GM18505 (cell line): ENCODE measurements at regions not wholly inside any gene's neighbourhood (a gene's known extent, or its start where the extent isn't known, plus 50 kb on each side); places are given as distances from the start of the nearest gene placed in this dataset.

Experiments
- ATAC-seq: cut with Tn5 transposase; IDR thresholded peaks from one replicate; pipeline ENCODE4 v1.9.1; 2021; ENCODE audit not compliant: unreplicated experiment
- POLR2A ChIP-seq: IDR thresholded peaks from 4 replicates; pipeline ENCODE4 v1.6.1; 2011; ENCODE audit warnings: borderline replicate concordance; ENCODE audit not compliant: insufficient read depth, insufficient read length; ENCODE audit errors: extremely low read depth

- TF ChIP-seq POLR2A, result no peak
- ATAC-seq, result no peak
Measured at GRCh38 chr2:204064119-204064518, 127.6 kb downstream of the ICOS start.

DNA sequence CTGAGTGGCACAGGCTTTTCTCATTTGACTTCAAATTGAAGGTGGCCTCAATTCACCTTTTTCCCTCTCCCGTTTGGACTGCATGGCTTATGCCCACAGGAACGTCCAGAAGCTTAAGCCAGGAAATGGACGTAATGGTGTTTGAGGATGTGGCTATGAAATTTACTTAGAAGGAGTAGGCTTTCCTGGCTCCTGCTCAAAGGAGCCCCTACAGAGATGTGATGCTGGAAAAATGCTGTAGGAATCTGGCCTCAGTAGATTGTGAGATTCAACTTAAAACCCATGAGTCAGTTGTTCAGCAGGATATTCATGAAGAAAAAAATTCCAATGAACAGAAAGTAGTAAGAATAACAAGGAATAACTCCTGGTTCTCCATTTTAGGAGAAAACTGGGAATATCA, 129.0 kb downstream of the ICOS start:
- TF ChIP-seq POLR2A, result no peak
- no peak for ATAC-seq

- no peak for ATAC-seq
- TF ChIP-seq POLR2A, result no peak
Measured at GRCh38 chr2:204066051-204066450, 129.5 kb downstream of the ICOS start.

DNA sequence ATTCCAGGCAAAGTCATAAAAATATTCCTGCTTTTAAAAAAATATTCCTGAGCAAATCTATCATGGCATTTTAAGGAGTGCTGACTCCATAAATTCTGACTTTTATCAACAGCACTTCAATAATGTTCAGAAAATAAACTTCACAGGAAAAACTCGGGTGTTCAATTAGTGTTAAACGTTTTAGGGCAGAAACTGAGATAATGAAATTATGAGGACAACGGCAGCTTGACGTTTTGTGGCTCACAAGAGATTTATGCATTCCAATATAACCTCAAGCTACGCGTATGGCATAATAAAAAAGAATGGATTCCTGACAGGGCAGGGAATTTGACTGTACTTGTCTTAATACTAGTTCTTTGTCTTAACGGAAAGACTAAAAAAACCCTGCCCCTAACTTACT, 133.2 kb downstream of the ICOS start:
- no peak for TF ChIP-seq POLR2A
- ATAC-seq, result no peak

- no peak for TF ChIP-seq POLR2A
- no peak for ATAC-seq
Measured at GRCh38 chr2:204072443-204073324, 136.1 kb downstream of the ICOS start.

GRCh38 chr2:204074456-204074855, 137.9 kb downstream of the ICOS start:
- TF ChIP-seq POLR2A, result no peak

DNA sequence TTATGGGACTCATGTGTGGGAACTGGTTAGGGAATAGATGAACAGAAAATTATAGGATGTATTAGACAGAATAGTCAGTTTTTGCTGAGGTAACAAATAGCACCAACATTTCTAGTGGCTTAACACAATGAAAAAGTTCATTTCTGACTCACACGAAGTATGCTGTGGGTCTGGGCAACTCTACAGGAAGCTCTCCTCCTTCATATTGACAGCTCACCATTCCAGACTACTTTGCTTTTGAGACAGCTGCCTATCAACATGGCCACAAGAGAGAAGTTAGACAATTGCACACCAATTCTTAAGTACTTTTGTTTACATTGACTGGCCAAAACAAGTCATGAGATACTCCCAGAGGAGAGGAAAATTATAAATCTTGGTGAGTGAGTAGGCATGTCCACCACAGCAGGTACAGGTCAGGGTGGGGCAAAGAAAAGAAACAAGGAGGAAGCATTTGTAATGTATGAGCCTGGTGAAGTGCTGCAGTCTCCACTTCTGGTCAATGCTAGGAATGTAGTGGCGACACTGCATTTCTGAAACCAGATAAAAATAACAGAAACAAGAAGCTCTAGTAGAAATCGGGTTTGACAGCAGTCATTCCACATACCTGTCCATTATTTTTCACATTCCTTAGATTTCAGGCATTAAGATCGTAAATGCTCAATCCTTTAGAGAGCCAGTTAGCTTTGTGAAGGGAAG, 141.6 kb downstream of the ICOS start:
- TF ChIP-seq POLR2A, result no peak
- ATAC-seq, result no peak

More at GRCh38 chr2:204074456-204074855, 137.9 kb downstream of the ICOS start:
- ATAC-seq, result no peak

DNA sequence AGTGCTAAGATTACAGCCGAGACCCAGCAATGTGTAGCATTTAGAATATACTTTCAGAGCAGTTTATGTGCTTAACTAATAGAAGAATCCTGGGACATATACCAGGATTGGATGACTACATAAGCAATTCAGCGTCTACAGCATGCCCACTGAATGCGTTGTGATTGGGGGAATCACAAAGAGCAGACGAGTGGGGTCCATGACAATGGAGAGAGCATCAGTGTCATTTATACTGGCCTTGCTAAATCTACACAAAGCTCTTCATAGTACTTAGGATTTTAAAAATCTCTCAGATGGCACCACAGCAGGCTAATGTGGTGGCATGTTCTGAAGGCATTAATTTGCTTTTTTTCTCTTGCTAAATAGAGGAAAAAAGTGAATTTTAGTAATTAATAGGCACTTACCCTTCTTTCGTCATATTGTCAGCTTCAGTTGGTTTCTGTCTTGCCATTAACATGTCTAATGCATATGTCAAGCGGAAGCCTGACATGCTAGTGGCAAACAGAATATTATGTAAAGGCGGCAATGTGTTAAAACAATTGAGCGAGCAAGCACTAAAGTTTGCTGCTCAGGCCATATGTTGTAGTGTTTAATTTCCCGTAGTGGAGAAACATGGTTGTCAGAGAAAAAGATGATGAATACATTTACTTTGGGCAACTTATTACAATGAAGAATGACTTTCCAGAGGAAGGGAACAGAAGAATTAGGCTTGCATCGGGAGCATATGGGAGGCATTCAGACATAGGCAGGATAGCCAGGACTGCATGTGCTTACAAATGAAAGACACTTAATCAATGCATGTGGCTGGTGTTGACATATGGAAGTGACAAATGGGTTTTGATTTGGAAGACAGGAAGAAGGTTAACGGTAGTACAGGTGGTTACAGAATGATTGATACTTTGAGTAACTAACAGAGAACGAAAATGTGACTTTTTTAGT, 145.2 kb downstream of the ICOS start:
- no peak for TF ChIP-seq POLR2A
- no peak for ATAC-seq

DNA sequence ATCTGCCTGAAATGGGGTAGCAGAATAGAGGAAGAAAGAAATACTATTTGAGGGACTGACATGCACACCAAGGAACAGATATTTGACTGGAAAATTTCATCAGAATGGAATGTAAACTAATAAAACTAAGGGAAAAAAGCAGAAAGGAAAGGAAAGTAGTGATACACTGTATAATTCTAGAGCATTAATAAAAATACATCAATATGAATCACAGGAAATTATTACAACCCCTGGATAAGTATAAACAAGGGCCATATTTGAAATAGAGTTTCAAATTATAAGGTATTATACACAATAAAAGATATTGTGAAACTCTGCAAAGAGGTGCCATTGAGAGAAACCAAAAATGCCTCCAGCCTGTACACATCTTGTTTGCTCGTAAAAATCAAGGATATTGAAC, 149.6 kb downstream of the ICOS start:
- no peak for ATAC-seq
- TF ChIP-seq POLR2A, result no peak

DNA sequence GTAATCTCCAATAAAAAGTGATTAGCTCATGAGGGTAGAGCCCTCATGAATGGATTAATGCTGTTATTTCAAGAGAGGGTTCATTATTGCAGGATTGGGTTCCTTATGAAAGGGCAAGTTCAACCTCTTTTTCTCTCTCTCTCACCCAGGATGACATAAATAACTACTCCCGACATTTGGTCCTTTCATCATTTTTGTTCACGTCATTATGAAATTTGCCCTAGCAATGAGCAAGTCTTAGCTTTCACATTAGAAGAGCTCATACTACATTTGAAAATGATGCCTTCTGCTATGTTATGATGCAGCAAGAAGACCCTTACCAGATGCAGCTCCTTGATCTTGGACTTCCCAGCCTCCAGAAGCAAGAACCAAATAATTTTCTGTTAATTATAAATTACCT, 152.5 kb downstream of the ICOS start:
- no peak for ATAC-seq
- TF ChIP-seq POLR2A, result no peak

DNA sequence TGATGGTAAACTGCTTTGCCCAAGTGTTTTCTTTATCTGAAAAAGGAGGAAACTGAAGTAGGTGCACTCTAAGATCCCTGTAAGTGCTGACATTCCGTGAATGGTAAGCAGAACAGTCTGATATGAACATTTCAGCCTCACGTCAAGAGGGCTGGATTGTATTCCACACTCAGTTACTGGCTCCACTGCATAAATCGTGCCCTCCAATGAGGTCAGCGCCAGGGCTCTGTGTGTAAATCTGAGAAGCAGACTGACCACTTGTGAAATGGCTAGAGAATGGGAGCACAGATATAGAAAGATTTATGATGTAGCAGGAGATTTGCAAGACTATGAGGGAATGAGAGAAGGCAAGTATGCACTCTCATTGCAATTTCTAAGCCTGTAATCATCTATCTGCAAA, 153.0 kb downstream of the ICOS start:
- no peak for TF ChIP-seq POLR2A
- no peak for ATAC-seq

- no peak for ATAC-seq
- TF ChIP-seq POLR2A, result no peak
Measured at GRCh38 chr2:204090021-204090420, 153.5 kb downstream of the ICOS start.

- ATAC-seq, result no peak
- TF ChIP-seq POLR2A, result no peak
Measured at GRCh38 chr2:204104811-204105210, 168.2 kb downstream of the ICOS start.
